ENCODE measurements at regions not wholly inside any gene's neighbourhood (a gene's known extent, or its start where the extent isn't known, plus 50 kb on each side); places are given as distances from the start of the nearest gene placed in this dataset.

DNA sequence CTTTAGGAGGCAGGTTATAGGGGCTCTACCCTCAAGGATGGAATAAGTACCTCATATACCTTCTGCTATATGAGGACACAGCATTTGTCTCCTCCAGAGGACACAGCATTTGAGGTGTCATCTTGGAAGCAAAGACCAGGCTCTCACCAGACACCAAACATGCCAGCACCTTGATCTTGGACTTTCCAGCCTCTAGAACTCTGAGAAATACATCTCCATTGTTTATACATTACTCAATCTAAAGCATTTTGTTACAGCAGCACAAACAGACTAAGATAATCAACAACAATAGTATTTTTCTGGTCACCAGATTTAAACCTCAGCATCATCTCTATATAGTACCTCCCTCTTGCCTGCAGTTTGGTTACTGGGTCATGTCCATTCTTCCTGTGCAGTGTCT is 237.5 kb upstream of the KLF3 start:
- no peaks in the 10 kb centered on the region for H3K36me3 ChIP-seq
- no peaks in the 10 kb centered on the region for H3K27me3 ChIP-seq
- DNase-seq = no peak
- H3K9me3 ChIP-seq = no peaks in the 10 kb centered on the region
- no peak overlapping the region for H3K4me3 ChIP-seq

DNA sequence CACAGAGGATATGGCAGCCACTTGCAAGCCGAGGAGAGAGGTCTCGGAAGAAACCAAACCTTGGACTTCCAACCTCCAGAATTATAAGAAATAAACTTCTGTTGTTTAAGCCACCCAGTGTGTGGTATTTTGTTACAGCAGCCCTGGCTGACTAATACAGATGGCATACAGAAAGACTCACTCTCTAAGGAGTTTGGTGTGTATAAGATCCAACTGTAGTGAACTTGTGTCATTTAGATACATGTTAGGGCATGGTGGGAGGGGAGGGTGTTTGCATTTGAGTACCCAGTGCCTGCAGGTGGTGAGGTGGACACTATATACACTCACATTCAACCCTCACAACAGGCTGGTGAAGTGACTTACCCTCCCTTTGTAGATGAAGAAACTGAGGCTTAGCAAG is 233.2 kb upstream of the KLF3 start:
- H3K27me3 ChIP-seq = no peaks in the 10 kb centered on the region
- H3K9me3 ChIP-seq = no peaks in the 10 kb centered on the region
- H3K4me3 ChIP-seq = no peak overlapping the region
- no peaks in the 10 kb centered on the region for H3K36me3 ChIP-seq
- no peak for DNase-seq

DNA sequence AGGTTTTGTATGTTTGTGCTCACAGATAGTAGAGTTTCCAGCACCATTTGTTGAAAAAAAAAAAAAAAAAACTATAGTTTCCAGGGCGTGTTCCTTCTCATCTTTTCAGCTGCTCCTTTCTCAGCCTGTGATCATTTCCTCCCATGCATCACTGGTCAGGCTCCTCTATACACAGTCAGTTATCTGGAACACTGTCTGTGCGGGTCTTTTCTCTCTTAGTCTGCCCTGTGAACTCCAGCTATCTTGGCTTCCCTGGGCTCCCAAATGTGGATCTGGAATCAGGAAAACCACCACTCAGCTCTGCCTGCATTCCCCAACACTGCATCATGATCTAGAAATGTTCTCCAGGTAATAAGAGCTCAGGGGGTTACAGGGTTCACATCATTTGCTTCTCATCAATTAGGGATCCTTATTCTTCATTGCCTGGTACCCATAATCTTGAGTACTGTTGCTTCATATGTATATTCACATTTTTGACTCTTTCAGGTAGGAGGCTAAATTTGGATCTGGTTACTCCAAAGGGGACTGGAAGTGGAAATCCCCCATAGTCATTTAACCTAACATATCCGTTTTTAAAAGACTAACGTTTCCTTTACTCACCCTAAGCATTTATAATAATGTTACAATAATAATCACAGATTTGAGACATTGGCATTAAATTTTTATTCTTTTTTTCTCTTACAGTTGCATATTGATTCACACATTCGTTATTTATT is 221.8 kb upstream of the KLF3 start:
- Histone ChIP-seq H3K9me3 (0 out of 2 replicates have a peak, but pooled peaks cover 2% of the 10 kb centered on the region), H3K27me3 (no peaks in the 10 kb centered on the region), H3K4me3 (no peak overlapping the region), H3K36me3 (no peaks in the 10 kb centered on the region)
- DNase-seq = no peak

DNA sequence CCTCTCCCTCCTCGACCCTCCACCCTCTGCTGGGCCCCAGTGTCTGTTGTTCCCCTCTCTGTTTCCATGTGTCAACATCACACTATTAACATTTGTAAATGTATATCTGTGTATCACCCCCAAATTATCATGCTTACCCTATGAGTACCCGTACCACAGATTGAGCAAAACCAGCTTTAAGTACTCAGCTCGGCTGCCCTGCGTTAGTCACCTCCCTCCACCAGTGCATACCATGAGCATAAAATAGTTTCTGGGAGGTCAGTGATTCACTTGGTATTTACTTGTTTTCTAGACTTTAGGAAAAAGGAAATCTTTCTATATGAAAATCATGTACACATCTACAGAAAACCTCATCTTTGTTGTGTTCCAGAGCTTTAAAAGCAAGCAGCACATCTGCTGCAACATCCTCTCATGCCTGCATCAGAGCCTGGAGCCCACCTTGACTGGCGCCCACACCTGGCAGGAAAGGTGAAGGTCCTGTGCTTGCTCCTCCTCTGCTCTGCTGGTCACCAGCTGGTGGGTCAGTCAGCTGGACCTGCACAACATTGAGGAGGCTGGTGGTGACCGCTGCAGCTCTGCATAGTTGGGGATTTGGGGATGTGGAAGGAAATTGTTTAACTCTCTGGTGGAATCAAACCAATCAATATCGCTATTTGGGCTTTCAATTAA is 214.4 kb upstream of the KLF3 start:
- no peak for DNase-seq
- Histone ChIP-seq H3K9me3 (no peaks in the 10 kb centered on the region), H3K4me3 (no peak overlapping the region), H3K27me3 (no peaks in the 10 kb centered on the region), H3K36me3 (no peaks in the 10 kb centered on the region)

DNA sequence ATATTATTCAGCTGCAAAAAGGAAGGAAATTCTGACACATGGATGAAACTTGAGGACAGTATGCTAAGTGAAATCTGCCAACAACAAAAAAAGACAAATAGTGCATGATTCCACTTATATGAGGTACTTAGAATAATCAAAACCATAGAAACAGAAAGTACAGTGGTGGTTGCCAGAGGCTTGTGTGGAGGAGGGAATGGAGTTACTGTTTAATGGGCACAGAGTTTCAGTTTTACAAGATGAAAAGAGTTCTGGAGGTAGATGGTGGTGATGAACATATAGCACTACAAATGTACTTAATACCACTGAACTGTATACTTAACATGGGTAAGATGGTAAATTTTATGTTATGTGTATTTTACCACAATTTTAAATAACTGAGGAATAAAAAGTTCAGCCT is 212.0 kb upstream of the KLF3 start:
- Histone ChIP-seq H3K36me3 (no peaks in the 10 kb centered on the region), H3K27me3 (no peaks in the 10 kb centered on the region), H3K4me3 (no peak overlapping the region), H3K9me3 (no peaks in the 10 kb centered on the region)
- DNase-seq = no peak

DNA sequence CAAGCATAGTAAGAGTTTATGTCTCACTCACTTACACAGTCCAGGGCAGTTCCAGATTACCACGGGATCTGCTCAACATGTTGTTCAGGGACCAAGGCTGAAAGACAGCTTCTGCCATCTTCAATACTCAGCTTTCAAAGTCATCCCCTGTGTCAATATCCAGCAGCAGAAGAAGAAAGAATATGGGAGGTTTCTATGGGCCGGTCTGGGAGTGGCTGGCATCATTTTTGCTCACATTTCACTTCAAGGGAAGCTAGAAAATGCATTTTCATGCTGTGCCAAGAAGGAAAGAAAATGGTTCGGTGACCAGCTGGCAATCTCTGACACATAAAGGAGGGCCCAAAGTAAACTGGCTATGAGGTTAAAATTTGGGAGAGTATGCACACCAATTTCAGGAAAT is 211.5 kb upstream of the KLF3 start:
- DNase-seq = no peak
- no peaks in the 10 kb centered on the region for H3K9me3 ChIP-seq
- no peak overlapping the region for H3K4me3 ChIP-seq
- H3K36me3 ChIP-seq = no peaks in the 10 kb centered on the region
- H3K27me3 ChIP-seq = no peaks in the 10 kb centered on the region

DNA sequence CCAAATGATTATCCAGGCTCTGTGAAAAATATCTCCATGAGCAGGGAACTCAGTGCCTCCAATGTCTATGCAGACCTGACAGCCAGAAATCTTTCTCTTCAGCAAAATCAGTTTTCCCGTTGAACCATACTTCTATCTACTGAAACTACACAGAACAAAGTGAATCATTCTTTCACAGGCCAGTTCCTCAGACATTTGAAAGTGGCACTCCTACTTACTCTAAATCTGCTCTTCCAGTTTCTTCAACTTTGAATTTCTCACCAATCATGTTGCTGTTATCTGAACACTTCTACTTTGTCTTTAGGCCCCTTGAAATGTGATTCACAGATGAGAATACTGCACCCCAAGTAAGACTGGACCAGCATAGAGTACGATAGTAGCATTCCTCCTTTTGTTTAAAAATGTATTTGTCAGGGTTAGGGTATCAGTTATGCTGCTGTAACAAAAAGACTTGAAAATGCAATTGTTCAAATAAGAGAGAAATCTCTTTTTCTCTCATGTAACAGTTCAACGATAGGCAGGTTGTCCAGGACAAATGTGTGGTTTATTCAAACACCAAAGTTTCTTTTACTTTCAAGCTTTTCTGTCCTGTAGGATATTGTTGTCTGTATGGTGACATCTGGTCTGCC is 210.6 kb upstream of the KLF3 start:
- DNase-seq = no peak
- H3K27me3 ChIP-seq = no peaks in the 10 kb centered on the region
- no peak overlapping the region for H3K4me3 ChIP-seq

DNA sequence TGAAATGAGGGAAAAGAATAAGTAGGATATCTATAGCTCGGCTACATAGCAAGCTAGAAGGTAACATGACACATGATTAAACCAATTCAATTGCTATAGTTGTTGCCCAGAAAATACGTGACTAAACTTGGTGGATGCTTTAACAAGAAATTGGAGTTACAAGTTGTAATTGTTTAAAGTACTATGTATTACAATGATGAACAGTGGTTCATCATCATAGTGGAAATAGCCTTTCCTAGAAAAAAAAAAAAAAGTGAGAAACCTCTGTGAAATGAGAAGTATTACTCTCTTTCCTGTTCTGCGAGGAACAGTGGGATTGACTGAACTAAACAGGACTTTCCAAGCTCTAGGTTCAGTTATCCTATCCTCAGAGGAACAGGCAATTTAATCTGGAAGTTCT is 209.7 kb upstream of the KLF3 start:
- Histone ChIP-seq H3K36me3 (no peaks in the 10 kb centered on the region), H3K9me3 (no peaks in the 10 kb centered on the region), H3K4me3 (no peak overlapping the region), H3K27me3 (no peaks in the 10 kb centered on the region)
- no peak for DNase-seq

More for the DNA sequence above, 210.6 kb upstream of the KLF3 start:
- Histone ChIP-seq H3K36me3 (no peaks in the 10 kb centered on the region), H3K9me3 (no peaks in the 10 kb centered on the region)

DNA sequence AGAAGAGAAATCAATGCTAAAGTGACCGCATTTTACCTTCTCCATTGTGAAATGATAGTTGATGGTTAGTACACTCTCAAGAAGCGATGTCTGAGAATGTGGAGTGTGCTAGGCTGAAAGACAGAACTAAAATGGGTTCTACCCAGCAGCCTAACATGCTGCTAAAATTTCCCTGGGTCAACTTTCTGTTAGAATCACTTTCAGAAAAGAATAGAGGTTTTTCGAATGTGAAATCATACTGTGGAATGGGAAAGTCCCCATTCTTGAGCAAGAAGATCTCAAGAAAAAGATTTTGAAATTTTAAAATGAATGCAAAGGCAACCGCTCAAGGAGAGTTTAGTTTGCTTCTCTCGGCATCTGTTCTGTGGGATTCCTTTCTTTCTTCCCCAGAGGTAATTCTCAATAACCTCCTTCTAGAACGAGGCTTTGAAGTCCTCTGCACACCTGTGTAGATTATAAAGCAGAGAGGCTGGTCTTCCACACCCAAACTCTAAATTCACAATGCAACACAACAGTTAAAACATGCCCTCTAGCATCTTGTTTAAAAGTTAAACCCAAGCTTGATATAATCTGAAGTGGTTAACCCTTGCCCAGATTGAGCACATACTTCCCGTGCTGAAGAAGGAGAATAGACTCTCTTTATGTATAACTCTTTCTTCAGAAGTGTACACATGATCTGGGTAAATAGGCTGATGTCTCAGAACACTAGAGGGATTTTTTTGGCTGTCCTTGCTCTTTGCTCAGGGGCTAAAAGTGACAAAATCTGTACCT is 208.7 kb upstream of the KLF3 start:
- H3K9me3 ChIP-seq = no peaks in the 10 kb centered on the region
- no peak for DNase-seq

DNA sequence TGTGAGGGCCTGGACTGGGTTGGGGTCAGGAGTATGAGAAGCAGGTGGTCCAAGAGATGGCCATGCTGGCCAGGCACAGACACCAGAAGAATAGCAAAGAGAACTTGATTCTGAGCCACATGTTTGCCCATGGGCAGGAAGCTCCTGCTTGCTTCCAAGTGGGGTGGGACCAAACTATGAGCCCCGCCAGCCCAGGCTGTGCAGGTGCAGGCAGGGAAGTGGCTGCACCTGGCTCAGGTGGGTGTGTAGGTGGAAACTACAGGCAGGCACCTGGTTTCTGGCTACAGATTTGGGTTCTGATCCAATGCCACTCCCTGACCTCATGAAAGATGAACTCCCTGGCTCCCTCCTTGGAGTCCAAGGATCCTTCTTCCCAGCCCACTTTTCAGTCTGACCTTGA is 207.9 kb upstream of the KLF3 start:
- H3K9me3 ChIP-seq = no peaks in the 10 kb centered on the region
- no peaks in the 10 kb centered on the region for H3K36me3 ChIP-seq
- DNase-seq = no peak
- H3K4me3 ChIP-seq = no peak overlapping the region
- no peaks in the 10 kb centered on the region for H3K27me3 ChIP-seq

More for the DNA sequence above, 208.7 kb upstream of the KLF3 start:
- Histone ChIP-seq H3K4me3 (no peak overlapping the region), H3K27me3 (no peaks in the 10 kb centered on the region), H3K36me3 (no peaks in the 10 kb centered on the region)

DNA sequence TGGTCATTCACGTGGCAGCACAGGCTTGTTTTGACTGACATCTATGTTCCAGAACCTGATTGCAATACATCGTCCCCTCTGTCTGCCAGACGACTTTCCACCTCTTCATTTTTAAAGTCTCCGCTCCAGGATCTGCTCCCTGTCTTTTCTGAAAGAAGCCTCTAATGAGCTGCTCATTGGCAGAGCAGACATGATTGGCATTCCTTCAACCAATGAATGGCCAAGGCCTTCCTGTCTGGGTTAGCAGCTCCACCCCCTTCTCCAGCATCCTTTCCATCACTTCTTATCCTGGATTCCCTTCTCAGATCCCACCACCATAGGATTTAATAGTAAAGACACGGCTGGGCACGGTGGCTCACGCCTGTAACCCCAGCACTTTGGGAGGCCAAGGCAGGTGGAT is 202.7 kb upstream of the KLF3 start:
- Histone ChIP-seq H3K27me3 (no peaks in the 10 kb centered on the region), H3K9me3 (no peaks in the 10 kb centered on the region), H3K36me3 (no peaks in the 10 kb centered on the region), H3K4me3 (no peak overlapping the region)
- DNase-seq = peak; percentile 1

DNA sequence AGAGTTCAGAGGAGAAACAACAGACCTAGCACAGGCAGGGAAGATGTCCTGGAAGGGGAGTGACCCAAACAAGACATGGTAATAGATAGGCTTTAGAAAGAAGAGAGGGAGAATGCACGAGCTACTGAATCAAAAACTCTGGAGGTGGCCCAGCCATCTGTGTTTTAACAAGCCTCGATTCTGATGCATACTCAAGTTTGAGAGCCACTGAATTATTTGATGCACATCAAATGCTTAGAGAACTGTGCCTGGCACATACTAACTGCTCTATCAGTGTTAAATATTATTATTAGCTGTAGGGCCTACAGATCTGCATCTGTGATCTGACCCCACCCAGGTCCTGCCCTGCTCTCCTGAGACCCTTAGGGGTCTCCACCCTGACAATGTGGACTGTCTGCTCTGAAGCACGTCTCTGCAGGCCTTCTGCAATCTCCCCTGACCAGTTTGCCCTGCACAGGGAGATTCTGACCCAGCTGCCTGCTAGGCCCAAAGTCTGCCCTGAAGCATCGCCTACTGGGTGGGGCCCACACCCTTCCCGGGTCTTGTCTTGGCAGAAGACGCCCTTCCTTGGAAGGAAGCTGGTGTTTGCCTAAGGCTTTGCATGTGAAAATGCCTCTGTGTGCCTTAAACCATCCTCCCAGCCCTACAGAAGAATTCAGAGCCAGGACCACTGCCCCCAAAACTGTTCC is 201.5 kb upstream of the KLF3 start:
- Histone ChIP-seq H3K27me3 (no peaks in the 10 kb centered on the region), H3K4me3 (no peak overlapping the region), H3K36me3 (no peaks in the 10 kb centered on the region), H3K9me3 (no peaks in the 10 kb centered on the region)
- no peak for DNase-seq

DNA sequence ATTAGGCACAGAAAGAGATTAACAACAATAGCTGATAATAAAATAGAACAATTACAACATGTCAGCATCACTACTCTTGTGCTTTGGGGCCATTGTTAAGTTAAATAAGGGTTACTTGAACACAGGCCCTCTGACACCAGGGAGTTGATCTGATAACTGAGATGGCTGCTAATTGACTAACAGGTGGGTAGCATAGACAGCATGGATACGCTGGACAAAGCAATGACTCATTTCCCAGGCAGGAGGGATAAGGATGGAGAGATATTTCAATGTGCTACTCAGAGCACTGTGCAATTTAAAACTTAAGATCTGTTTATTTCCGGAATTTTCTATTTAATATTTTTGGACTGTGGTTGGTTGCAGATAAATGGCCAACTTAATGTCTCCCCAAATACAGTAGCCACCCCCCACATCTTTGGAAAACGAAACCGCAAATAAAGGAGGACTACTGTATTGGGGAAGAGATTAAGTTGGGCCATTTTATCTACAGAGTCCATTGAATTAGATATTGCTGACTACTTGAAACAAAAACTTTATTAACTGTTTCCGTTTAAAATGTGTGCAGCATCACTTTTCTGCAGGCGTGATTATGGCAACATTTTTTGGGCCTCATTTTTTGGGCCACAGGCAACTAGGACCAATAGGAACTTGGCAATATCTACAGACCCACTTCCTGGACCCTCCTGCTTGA is 200.6 kb upstream of the KLF3 start:
- Histone ChIP-seq H3K9me3 (no peaks in the 10 kb centered on the region), H3K4me3 (no peak overlapping the region), H3K36me3 (no peaks in the 10 kb centered on the region), H3K27me3 (no peaks in the 10 kb centered on the region)
- DNase-seq = no peak

DNA sequence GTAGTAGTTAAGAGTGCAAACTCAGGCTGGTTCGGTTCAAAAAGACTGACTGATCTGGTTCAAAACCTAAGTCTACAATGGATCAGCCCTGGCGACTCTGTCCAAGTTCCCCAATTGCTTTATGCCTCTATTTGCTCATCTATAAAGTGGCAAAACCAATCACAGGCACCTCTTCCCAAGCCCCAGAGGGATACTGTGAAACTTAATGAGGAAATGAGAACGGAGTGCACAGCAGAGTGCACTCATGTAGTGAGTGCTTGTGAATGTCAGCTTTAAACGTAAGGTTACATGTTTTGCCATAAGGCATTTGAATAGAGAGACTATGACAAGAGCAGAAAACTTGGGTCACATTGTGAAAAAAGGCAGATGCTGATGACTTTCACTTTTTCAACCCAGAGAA is 199.7 kb upstream of the KLF3 start:
- DNase-seq = no peak
- Histone ChIP-seq H3K27me3 (no peaks in the 10 kb centered on the region), H3K9me3 (no peaks in the 10 kb centered on the region), H3K36me3 (no peaks in the 10 kb centered on the region), H3K4me3 (no peak overlapping the region)

DNA sequence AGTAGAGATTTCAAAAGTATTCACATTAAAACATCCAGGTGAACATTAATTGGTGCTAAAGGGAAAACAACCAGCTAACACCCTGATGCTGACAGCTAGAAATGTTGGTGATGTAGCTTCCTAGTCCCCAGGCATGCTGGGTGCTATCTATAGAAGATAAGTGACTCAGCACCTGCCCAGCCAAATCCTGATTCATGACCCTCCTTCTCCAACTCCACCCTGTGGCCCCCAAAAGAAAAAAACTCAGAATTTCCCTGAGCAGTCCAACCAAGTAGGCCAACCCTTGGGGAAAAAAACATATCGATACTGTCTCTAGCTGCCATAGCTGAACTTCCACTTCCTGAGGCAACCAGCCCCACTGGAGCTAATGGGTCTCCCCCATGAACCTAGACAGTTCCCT is 197.6 kb upstream of the KLF3 start:
- peak; percentile 14 for DNase-seq

DNA sequence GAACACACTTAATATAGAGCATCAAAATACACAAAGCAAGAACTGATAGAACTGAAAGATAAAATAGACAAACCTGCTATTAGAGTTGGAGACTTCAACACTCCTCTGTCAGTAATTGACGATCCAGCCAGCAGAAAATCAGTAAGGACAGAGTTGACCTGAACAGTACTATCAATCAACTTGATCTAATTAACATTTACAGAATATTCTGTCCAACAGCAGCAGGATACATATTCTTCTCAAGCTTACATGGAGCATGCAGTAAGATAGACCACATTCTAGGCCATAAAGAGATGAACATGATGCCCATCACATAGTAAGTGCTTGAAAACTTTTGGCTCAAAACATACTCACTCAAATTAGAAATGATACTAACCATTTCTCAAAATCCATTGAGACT is 196.7 kb upstream of the KLF3 start:
- H3K27me3 ChIP-seq = no peaks in the 10 kb centered on the region
- no peak for DNase-seq
- H3K4me3 ChIP-seq = no peak overlapping the region
- H3K9me3 ChIP-seq = no peaks in the 10 kb centered on the region
- H3K36me3 ChIP-seq = no peaks in the 10 kb centered on the region

More for the DNA sequence above, 197.6 kb upstream of the KLF3 start:
- Histone ChIP-seq H3K36me3 (no peaks in the 10 kb centered on the region), H3K9me3 (no peaks in the 10 kb centered on the region), H3K27me3 (no peaks in the 10 kb centered on the region), H3K4me3 (no peak overlapping the region)

Data from MG63 (cell line).